ENCODE measurements at regions not wholly inside any gene's neighbourhood (a gene's known extent, or its start where the extent isn't known, plus 50 kb on each side); places are given as distances from the start of the nearest gene placed in this dataset.

DNA sequence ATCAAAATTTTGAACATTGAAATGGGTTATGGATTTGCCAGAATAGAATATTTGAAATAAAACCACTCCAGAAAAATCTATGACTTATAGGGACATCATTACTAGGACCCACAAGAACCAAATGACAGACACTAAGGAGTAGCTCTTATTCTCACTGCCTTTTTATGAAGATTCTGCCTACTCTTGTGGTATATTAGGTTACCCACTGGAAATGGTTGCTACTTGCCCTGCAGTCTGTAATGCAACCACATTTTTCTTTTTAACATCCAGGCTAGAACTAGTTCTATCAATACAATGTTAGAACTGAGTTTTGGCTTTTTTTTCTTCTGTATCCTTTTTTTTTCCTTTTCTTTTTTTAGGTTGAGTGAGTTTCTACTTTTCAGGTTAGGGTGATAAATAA is 158.9 kb downstream of the PPP1R2C start:
- no peak for DNase-seq

DNA sequence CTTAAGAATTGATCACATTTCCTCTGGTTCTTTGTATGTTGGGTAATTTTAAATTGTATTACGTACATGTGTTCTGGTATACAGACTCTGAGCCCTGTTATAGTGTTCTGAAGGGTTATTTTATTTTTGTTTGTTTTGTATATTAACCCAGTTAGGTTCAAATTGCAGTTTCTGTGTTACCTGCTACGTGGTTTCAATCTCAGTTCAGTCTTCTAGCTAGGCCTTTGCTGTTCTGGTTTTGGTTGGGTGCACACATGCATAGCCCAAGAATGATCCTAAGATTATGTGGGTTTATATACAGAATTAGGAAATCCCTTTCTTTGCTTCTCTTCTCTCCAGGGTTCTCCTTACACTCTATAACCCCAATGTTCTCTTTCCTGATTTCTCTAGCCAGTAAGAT is 161.0 kb downstream of the PPP1R2C start:
- DNase-seq, result no peak

GRCh38 chrX:42615161-42615563 is 162.8 kb downstream of the PPP1R2C start:
- no peak for DNase-seq

- no peak for DNase-seq
Observed at GRCh38 chrX:42606591-42606990, 171.4 kb downstream of the PPP1R2C start.

GRCh38 chrX:42604302-42604701 is 173.7 kb downstream of the PPP1R2C start:
- no peak for DNase-seq

GRCh38 chrX:42603016-42603415 is 174.9 kb downstream of the PPP1R2C start:
- DNase-seq, result no peak

DNA sequence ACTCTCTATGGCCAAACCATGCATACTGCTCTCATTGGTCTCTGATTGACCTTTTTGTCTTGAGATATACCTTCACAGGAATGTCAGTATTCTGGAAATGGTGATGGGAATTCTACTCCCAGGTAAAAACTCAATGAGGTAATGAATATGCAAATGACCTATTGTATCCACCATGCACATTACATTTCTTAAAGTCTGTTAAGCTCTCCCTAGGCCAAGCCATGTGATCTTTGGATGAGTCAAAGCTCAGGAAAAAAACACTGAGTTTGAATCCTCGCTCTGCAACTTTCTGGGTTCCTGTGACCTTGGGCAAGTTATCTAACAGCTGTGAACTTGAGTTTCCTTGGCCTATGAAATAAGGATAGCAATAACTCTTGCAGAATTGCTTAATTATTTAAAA is 175.4 kb downstream of the PPP1R2C start:
- no peak for DNase-seq

DNA sequence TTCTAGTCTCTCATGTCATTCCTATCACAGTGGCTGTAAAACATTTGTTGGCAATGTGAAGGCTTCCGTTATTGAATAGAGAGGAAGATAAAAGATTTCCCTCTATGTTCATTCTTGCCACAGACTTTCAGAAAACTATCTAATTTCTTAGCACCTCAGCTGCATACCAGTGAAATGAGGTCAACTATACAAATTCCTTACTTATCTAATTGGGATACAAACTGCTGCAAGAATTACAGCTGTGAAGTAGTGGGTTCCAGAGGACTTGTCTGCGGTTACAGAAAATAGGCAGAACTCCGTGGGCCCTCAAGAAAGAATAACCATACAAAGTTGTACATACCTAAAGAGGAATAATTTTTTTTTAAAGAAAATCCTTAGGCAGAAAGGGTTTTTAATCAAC is 175.8 kb downstream of the PPP1R2C start:
- no peak for DNase-seq

DNA sequence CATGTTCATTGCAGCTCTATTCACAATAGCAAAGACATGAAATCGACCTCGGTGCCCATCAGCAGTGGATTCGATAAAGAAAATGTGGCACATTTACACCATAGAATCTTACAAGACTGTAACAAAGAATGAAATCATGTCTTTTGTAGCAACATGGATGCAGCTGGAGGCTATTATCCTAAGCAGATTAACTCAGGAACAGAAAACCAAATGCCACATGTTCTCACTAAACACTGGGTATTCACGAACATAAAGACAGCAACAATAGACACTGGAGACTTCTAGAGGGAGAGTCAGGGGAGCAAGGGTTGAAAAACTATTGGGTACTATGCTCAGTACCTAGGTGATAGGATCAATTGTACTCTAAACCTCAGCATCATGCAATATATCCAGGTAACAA is 180.5 kb downstream of the PPP1R2C start:
- DNase-seq, result no peak

DNA sequence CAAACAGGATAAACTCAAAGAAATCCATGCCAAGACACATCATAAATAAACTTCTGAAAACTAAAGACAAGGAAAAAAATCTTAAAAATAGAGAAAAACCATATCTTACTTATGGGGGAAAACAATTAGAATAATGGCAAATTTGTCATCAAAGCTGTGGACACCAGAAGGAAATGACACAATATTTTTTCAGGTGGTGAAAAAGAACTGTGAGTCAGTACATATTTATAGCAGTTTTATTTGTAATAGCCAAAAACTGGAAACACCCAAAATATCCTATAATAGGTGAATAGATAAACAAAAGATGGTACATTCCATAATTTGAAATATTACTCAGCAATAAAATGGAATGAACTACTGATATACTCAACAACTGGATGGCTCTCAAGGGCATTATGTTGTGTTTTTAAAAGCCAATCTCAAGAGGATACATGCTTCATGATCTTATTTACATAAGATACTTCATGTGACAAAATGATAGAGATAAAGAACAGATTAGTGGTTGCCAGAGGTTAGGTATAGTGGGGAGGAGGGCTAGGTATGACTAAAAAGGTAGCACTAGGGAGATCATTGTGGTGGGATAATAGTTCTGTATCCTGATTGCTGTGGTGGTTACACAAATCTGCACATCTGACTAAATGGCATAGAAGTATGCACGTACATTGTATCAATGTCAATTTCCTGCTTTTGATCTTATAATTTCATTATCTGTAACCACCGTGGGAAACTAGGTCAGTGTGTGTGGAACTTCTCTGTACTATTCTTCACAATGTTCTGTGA is 191.9 kb downstream of the PPP1R2C start:
- no peak for DNase-seq

DNA sequence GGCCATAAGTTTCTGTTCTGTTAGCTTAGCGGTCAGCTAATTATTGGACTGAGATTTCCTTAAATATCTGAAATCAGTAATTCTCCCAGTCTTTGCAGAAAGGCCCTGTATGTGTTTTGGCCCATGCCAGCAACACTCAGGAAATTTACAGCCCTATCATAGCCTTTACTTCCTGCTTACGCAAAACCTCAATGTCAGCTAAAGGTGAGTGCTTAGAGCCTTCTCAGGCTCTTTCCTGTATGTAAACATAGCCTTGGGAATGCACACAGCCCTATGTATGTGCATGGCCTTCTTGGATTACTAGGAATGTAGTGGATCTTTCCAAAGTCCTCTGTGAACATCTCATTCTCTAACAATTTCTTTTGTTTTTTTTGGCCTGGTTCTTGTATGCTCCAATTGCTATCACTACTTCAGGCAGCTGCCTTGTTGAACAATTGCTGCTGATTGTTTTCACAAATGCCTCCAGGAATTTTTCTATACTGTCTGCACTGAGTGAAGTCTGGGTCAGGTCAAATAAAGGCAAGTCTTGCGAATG is 200.0 kb downstream of the PPP1R2C start:
- no peak for DNase-seq

DNA sequence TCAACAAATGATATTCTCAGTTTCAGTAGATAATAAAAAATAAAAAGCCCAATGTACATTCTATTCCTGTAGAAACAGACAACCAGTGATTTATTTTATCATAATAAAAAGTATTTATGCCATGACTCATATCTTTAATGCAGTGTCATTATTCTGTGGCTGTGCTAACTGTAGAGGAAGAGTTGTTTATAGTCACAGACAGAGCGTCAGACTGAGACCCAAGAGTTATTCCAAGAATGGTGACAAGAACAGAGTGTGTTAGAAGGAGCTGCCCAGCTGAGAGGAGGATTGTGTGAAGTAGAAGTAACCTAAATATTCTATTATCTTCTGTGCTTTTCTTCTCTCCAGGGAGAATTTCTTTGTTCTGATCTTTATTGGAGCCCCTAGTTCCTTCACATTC is 210.7 kb downstream of the PPP1R2C start:
- DNase-seq, result no peak

- DNase-seq, result no peak
Observed at GRCh38 chrX:42565739-42566138, 212.2 kb downstream of the PPP1R2C start.

DNA sequence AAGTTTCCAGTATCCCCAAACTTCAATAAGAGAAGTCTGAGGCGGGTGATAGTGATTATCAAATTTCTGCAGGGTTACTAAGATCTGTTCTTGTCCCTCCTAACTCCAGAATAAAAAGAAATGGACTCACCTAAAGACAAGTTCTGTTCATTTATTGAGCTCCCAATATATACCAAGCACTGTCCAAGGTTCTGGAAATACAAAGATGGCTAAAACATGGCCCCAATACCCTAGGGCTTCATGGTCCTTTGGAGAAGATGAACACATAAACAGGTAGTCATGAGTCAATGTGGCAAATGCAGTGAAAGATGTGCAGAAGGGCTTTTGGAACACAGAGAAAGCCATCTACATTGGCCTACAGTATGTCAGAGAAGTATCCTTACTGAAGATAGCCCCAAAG is 231.2 kb downstream of the PPP1R2C start:
- no peak for DNase-seq

GRCh38 chrX:42544883-42545282 is 233.1 kb downstream of the PPP1R2C start:
- DNase-seq, result no peak

- DNase-seq, result no peak
Observed at GRCh38 chrX:42541554-42541953, 236.4 kb downstream of the PPP1R2C start.

DNA sequence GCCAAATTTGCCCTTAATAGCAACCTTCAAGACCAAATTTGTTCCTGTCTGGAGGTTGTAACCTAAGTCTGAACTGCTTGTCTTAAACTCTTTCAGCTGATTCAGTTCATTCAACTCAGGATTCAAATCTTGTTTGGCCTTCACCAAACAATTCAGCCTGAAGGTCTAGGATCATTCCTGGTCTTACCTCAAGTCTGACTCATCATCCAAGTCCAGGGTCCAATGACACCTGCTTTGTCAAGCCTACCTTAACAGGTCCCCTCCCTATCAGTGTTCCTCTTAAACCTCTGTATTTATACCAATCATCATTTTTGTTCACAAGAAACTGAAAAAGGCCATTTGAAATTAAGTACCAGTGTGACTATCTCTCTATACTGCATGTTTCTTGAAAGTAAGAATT is 237.8 kb downstream of the PPP1R2C start:
- no peak for DNase-seq

DNA sequence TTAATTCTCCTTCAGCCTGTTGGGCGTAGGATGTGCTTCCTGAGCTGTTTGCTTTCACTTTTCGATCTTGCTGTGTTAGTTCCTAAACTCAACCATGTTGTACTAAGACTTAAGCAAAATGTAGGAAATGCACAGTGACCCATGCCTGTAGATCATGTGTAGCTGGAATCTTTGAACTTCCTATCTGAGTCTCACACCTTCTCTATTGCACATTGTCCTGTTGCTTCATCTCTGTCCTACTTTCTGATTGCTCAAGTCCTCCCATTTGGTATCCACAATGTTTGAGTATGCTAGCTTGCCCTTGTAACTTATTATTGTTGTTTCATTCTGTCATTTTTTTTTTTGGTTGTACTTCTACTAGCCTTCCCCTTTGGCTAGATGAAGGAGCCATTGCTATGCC is 239.6 kb downstream of the PPP1R2C start:
- no peak for DNase-seq

DNA sequence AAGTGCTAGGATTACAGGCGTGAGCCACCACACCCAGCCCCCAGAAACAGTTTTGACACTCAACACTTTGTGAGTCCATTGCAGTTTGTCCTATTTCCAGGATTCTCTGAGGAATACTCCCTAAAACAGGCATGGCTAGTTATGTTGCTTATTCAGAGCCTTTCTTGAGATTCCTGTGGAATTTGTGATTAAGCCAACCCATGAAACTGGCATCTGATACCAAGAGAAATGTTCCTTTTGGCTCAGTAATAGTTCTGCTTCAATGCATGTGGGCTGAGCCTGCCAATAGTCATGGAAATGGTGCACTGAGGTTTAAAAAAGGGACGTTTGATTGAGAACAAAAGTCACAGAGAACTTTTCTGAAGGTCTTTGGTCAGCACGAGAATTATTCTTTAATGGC is 241.7 kb downstream of the PPP1R2C start:
- DNase-seq, result no peak

GRCh38 chrX:42535233-42535632 is 242.7 kb downstream of the PPP1R2C start:
- DNase-seq, result no peak

DNA sequence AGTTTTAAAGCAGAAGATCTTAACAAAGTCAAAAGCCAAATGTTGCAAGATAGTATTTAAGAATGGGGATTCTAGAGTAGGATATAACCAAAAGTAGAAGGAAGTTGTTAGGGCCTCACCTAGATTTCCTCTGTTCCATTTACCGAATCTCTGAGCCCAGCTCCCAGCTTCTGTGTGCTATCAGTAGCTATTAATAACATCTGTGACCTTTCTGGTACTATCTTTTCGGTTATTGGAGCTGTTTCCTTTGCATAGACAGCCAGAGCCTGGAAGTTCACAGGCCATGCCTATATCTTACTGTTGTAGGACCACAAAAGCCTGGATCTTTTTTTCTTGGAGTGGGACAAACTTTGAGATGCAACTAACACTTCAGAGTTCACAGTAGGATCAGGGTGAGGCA is 244.2 kb downstream of the PPP1R2C start:
- no peak for DNase-seq

DNA sequence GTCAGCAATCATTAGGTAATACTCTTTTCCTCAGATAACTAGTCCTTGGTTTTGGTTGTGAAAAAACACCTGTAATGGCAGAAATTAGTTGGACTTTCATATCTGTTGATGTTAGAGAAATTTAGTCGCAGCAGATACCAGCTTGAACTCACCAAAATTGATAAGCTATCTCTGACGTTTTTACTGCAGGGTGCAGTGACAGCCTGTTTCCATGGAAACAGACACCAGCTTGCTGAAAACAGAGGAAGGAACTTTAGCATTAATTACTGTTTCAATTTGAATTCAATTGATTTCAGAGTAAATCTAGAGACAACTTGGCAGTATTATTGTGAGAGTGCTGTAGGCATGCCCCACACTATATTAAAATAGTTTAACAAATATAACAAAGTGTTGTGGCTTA is 246.5 kb downstream of the PPP1R2C start:
- no peak for DNase-seq

GRCh38 chrX:42530027-42530426 is 247.9 kb downstream of the PPP1R2C start:
- no peak for DNase-seq

- no peak for DNase-seq
Observed at GRCh38 chrX:42524379-42524778, 253.6 kb downstream of the PPP1R2C start.

Measured in renal pelvis (tissue), 1 donor.